GM12891 (cell line): ENCODE measurements at regions not wholly inside any gene's neighbourhood (a gene's known extent, or its start where the extent isn't known, plus 50 kb on each side); places are given as distances from the start of the nearest gene placed in this dataset.

Experiments
- POLR2A ChIP-seq: IDR thresholded peaks from 2 replicates; pipeline ENCODE4 v1.6.1; 2011; ENCODE audit warnings: low read depth, low read length, control low read depth
- POLR2AphosphoS5 ChIP-seq: IDR thresholded peaks from 2 replicates; pipeline ENCODE4 v1.6.1; 2011; ENCODE audit warnings: low read depth, low read length, control low read depth

DNA sequence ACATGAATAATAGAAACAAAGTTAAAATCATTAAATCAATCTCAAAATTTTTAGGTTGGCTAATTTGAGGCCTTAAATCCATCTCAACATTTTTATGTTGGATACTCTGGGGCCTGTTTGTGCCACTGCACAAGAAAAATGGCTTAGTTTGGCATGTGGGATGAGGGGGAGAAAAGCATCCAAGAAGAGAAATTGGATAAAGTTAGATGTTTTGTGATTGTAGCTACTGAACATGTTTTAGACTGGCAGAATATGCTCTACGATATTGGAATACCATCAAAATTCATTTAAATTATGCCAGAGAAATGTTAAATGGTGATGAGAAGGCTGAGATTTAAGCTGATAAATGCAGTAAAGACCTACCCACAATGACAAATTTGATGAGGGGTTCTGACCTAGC is 376.9 kb downstream of the CXXC4 start:
- TF ChIP-seq POLR2AphosphoS5 (no peak), POLR2A (no peak)
